Mesendoderm (in vitro differentiated cells): ENCODE measurements at regions not wholly inside any gene's neighbourhood (a gene's known extent, or its start where the extent isn't known, plus 50 kb on each side); places are given as distances from the start of the nearest gene placed in this dataset.

Source experiments
- DNase-seq: peaks from one replicate; pipeline ENCODE4 v3.0.0; 2013
- H2AK5ac ChIP-seq: 2 replicates; pipeline ENCODE4 v1.6.1; 2013; ENCODE audit warnings: low read length, inconsistent platforms
- H2BK120ac ChIP-seq: 2 replicates; pipeline ENCODE4 v1.6.1; 2013; ENCODE audit warnings: low read depth, mild to moderate bottlenecking, low read length, moderate library complexity, mixed read lengths
- H2BK15ac ChIP-seq: replicated peaks from 2 replicates; pipeline ENCODE4 v1.6.1; 2013; ENCODE audit warnings: low read depth, mild to moderate bottlenecking, moderate library complexity
- H2BK5ac ChIP-seq: 2 replicates; pipeline ENCODE4 v1.6.1; 2013; ENCODE audit warnings: low read length, inconsistent platforms
- H3K18ac ChIP-seq: 2 replicates; pipeline ENCODE4 v1.6.1; 2013; ENCODE audit warnings: mild to moderate bottlenecking, low read length, mixed read lengths
- H3K23ac ChIP-seq: one replicate; pipeline ENCODE4 v1.6.1; 2013; ENCODE audit warnings: low read length
- H3K27ac ChIP-seq: 2 replicates; pipeline ENCODE4 v1.5.1; 2013; ENCODE audit warnings: low read depth, mild to moderate bottlenecking, inconsistent platforms, low read length, moderate library complexity
- H3K27me3 ChIP-seq: 2 replicates; pipeline ENCODE4 v1.6.1; 2013; ENCODE audit warnings: low read length, control low read depth, mild to moderate bottlenecking, inconsistent platforms; ENCODE audit not compliant: insufficient read depth, poor library complexity
- H3K36me3 ChIP-seq: 2 replicates; pipeline ENCODE4 v1.6.1; 2013; ENCODE audit warnings: low read length, inconsistent platforms; ENCODE audit not compliant: control insufficient read depth, insufficient read depth
- H3K4ac ChIP-seq: one replicate; pipeline ENCODE4 v1.6.1; 2013; ENCODE audit warnings: low read depth, mild to moderate bottlenecking, low read length, moderate library complexity
- H3K4me1 ChIP-seq: 2 replicates; pipeline ENCODE4 v1.6.1; 2013; ENCODE audit warnings: low read depth, low read length, inconsistent platforms; ENCODE audit not compliant: control insufficient read depth
- H3K4me2 ChIP-seq: 2 replicates; pipeline ENCODE4 v1.6.1; 2013; ENCODE audit warnings: low read length
- H3K4me3 ChIP-seq: 2 replicates; pipeline ENCODE4 v1.5.1; 2013; ENCODE audit warnings: mild to moderate bottlenecking, low read length
- H3K56ac ChIP-seq: one replicate; pipeline ENCODE4 v1.6.1; 2013; ENCODE audit warnings: low read length
- H3K79me1 ChIP-seq: 2 replicates; pipeline ENCODE4 v1.6.1; 2013; ENCODE audit warnings: low read length, inconsistent platforms
- H3K79me2 ChIP-seq: 2 replicates; pipeline ENCODE4 v1.6.1; 2013; ENCODE audit warnings: mild to moderate bottlenecking, low read length; ENCODE audit not compliant: control insufficient read depth, insufficient read depth
- H3K9ac ChIP-seq: 2 replicates; pipeline ENCODE4 v1.6.1; 2013; ENCODE audit warnings: low read length, inconsistent platforms
- H4K5ac ChIP-seq: one replicate; pipeline ENCODE4 v1.6.1; 2013; ENCODE audit warnings: low read length
- H4K8ac ChIP-seq: one replicate; pipeline ENCODE4 v1.6.1; 2013; ENCODE audit warnings: low read depth, mild to moderate bottlenecking, control low read depth, low read length, moderate library complexity
- WGBS: extraction: QIAGEN DNeasy Blood & Tissue Kit; methylation state at CpG from one replicate; pipeline ENCODE4 v1.1.7; 2013; ENCODE audit warnings: low lambda C conversion rate, missing lambda C conversion rate; ENCODE audit not compliant: insufficient coverage; ENCODE audit errors: extremely low coverage; 5-methylcytosine and 5-hydroxymethylcytosine counted together

DNA sequence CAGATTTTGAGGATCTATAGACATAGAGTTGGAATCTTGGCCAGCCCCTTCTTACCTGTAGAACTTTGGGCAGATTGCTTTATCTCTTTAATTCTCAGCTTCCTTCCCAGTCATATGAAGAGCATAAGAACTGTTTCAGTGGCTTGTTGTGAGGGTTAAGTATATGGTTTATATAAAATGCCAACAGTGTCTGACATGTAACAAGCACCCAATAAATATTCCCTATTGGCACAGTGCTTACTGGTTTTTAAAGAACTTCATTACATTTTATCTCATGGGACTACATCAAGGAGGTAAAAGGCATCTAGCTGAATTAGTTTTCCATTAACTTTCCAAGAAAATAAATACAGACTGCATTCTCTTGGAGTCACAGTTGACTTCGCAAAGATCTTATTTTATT, 106.7 kb upstream of the LIMCH1 start:
- Histone ChIP-seq H3K79me1 (no peaks in the 10 kb centered on the region), H3K56ac (no peak overlapping the region), H3K4me1 (peaks cover 7% of the 10 kb centered on the region), H3K36me3 (no peaks in the 10 kb centered on the region), H4K8ac (no peak overlapping the region), H3K23ac (no peak overlapping the region), H2BK120ac (no peak overlapping the region), H4K5ac (no peak overlapping the region), H3K27ac (no peak overlapping the region), H3K79me2 (no peaks in the 10 kb centered on the region), H3K27me3 (no peaks in the 10 kb centered on the region), H2BK5ac (no peak overlapping the region), H3K4ac (no peak overlapping the region), H3K9ac (no peak overlapping the region), H2AK5ac (no peak overlapping the region), H2BK15ac (no peak overlapping the region), H3K18ac (no peak overlapping the region), H3K4me3 (no peak overlapping the region), H3K4me2 (no peak overlapping the region)
- no CpG with 5 or more reads among the region's 1 CpG for WGBS
- DNase-seq, result no peak

DNA sequence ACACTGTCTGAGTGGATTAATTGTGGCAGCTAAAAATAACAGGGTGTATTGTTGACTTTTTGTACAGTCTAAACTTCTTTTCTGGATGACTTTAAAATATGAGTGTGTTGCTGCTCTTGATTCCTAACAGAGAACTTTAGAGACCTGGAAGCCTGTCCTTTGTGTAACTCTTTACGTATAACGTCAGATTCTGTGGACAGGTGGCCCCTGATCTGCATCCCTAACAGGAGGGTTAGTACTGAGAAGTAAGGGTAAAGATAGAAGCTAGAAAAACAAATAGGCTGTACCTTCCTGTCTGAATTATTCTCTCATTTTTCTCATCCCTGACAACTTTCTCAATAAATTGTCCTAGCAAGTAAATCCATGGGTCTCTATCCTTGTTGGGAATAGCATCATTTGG, 105.7 kb upstream of the LIMCH1 start:
- no CpG with 5 or more reads among the region's 2 CpGs for WGBS
- peak overlapping the region; percentile 65 for H2BK5ac ChIP-seq
- H2BK15ac ChIP-seq, result peak overlapping the region; percentile 20
- no peak overlapping the region for H3K23ac ChIP-seq
- H3K4me1 ChIP-seq, result peaks cover 7% of the 10 kb centered on the region
- H3K36me3 ChIP-seq, result no peaks in the 10 kb centered on the region
- H3K18ac ChIP-seq, result peak overlapping the region; percentile 78
- H3K79me1 ChIP-seq, result no peaks in the 10 kb centered on the region
- no peaks in the 10 kb centered on the region for H3K79me2 ChIP-seq
- no peak overlapping the region for H3K56ac ChIP-seq
- H3K27ac ChIP-seq, result peak overlapping the region; percentile 17
- no peak overlapping the region for H3K4ac ChIP-seq
- no peak overlapping the region for H3K9ac ChIP-seq
- H2BK120ac ChIP-seq, result no peak overlapping the region
- no peak overlapping the region for H3K4me2 ChIP-seq
- H3K27me3 ChIP-seq, result no peaks in the 10 kb centered on the region
- no peak overlapping the region for H3K4me3 ChIP-seq
- H2AK5ac ChIP-seq, result no peak overlapping the region
- H4K5ac ChIP-seq, result no peak overlapping the region
- no peak for DNase-seq
- no peak overlapping the region for H4K8ac ChIP-seq

DNA sequence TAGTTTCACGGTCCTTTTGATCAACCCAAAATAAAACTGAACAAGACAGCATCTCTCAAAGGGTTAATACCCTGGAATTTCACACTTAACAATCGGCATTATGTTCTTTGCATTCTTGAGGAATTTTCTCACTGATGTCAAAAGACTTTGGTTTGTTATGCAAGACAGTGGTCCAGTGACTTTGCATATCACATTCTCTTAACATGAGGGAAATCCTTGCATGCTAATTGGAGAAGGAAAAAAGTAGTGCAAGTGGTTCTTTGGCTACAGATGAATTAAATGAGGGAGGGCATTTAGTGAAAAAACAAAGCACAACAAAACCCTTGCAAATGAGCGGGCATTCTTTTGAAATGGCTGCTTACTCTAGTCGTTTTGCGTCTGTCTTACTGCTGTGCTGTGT, 105.1 kb upstream of the LIMCH1 start:
- Histone ChIP-seq H3K56ac (no peak overlapping the region), H2AK5ac (no peak overlapping the region), H2BK15ac (no peak overlapping the region), H3K9ac (no peak overlapping the region), H4K5ac (no peak overlapping the region), H3K27ac (no peak overlapping the region), H4K8ac (no peak overlapping the region), H3K18ac (peak overlapping the region; percentile 42), H3K79me2 (no peaks in the 10 kb centered on the region), H3K27me3 (no peaks in the 10 kb centered on the region), H2BK5ac (no peak overlapping the region), H3K4me2 (no peak overlapping the region), H3K23ac (no peak overlapping the region), H3K4me3 (no peak overlapping the region), H2BK120ac (peak overlapping the region; percentile 96), H3K4ac (no peak overlapping the region), H3K79me1 (no peaks in the 10 kb centered on the region), H3K4me1 (peaks cover 7% of the 10 kb centered on the region), H3K36me3 (no peaks in the 10 kb centered on the region)
- WGBS, result no CpG with 5 or more reads among the region's 5 CpGs
- peak; percentile 99 for DNase-seq

DNA sequence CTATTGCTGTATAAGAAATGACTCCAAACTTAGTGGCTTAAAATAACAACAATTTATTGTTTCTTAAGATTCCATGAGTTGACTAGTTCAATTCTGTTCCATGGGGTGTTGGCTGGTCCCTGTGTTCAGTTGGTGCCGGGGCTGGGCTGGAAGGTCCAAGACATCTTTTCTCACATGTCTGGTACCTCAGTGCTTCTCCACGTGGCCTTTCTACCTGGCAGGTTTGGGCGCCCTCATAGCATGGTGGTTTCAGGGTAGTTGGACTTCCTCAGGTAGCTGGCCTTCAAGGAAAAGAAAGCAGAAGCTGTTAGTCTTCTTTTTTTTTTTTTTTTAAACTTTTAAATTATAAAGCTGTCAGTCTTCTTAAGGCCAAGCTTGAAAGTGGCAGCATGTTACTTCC, 104.6 kb upstream of the LIMCH1 start:
- WGBS, result no CpG with 5 or more reads among the region's 3 CpGs
- Histone ChIP-seq H3K56ac (peak overlapping the region; percentile 74), H3K79me1 (no peaks in the 10 kb centered on the region), H3K27ac (peak overlapping the region; percentile 81), H2AK5ac (no peak overlapping the region), H2BK5ac (peak overlapping the region; percentile 80), H3K18ac (peak overlapping the region; percentile 42), H2BK120ac (peak overlapping the region; percentile 96), H3K4me3 (no peak overlapping the region), H4K8ac (no peak overlapping the region), H3K4me2 (no peak overlapping the region), H3K23ac (no peak overlapping the region), H3K4me1 (peaks cover 7% of the 10 kb centered on the region), H4K5ac (no peak overlapping the region), H3K36me3 (no peaks in the 10 kb centered on the region), H3K27me3 (no peaks in the 10 kb centered on the region), H3K9ac (no peak overlapping the region), H3K79me2 (no peaks in the 10 kb centered on the region), H3K4ac (peak overlapping the region; percentile 88), H2BK15ac (no peak overlapping the region)
- DNase-seq, result no peak

DNA sequence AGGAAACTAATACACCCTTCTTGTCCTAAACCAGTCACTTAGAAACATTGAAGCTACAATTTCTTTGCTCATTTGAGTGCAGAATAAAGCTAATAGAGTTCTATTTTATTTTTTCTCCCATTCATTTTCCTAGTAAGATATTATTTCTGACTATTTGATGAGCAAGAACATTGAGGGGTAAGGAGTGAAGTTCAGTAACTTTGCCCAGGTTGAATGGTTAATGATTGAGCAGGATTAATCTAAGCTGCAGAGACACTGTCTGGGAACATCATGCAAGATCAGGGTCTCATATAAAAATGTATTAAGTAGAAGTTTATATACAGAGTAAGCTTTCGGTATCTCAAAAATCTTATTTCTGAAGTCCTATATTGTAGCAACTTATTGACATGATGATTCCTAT, 102.4 kb upstream of the LIMCH1 start:
- no peak overlapping the region for H3K27ac ChIP-seq
- H3K27me3 ChIP-seq, result no peaks in the 10 kb centered on the region
- H3K4me3 ChIP-seq, result no peak overlapping the region
- no peak overlapping the region for H2AK5ac ChIP-seq
- no peak overlapping the region for H3K4ac ChIP-seq
- H2BK15ac ChIP-seq, result no peak overlapping the region
- no peak overlapping the region for H3K9ac ChIP-seq
- DNase-seq, result no peak
- H4K5ac ChIP-seq, result no peak overlapping the region
- H4K8ac ChIP-seq, result no peak overlapping the region
- no CpG with 5 or more reads among the region's 1 CpG for WGBS
- H3K56ac ChIP-seq, result no peak overlapping the region
- H3K18ac ChIP-seq, result no peak overlapping the region
- H3K4me1 ChIP-seq, result peaks cover 6% of the 10 kb centered on the region
- H3K23ac ChIP-seq, result no peak overlapping the region
- no peak overlapping the region for H2BK120ac ChIP-seq
- no peak overlapping the region for H3K4me2 ChIP-seq
- no peak overlapping the region for H2BK5ac ChIP-seq
- H3K79me2 ChIP-seq, result no peaks in the 10 kb centered on the region
- H3K36me3 ChIP-seq, result no peaks in the 10 kb centered on the region
- H3K79me1 ChIP-seq, result no peaks in the 10 kb centered on the region

DNA sequence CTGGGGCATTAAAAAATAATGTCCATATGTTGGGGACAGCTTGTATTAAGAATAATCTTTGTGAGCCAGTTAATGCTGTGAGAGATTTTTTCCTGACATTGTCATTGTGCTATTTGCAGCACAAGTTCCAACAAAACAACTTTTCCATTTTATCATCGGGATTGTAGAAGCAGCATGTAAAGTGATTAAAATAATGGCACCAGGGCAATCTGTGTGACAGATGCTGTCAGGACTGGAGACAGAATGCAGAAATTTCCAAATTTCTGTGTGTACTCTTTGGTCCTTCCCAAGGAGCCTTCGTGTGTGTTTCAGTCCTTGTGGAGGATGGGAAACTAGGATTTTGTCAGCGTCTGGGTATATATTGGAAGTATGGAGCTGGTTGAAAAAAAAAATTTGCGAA, 101.5 kb upstream of the LIMCH1 start:
- no peak overlapping the region for H3K23ac ChIP-seq
- H3K4me2 ChIP-seq, result no peak overlapping the region
- H3K79me2 ChIP-seq, result no peaks in the 10 kb centered on the region
- no peak overlapping the region for H4K8ac ChIP-seq
- H4K5ac ChIP-seq, result no peak overlapping the region
- no peaks in the 10 kb centered on the region for H3K27me3 ChIP-seq
- no peak overlapping the region for H2BK120ac ChIP-seq
- no peak overlapping the region for H3K56ac ChIP-seq
- H2AK5ac ChIP-seq, result no peak overlapping the region
- H2BK15ac ChIP-seq, result no peak overlapping the region
- no peak overlapping the region for H3K4ac ChIP-seq
- peaks cover 6% of the 10 kb centered on the region for H3K4me1 ChIP-seq
- no CpG with 5 or more reads among the region's 4 CpGs for WGBS
- H3K4me3 ChIP-seq, result no peak overlapping the region
- no peak overlapping the region for H3K27ac ChIP-seq
- no peak overlapping the region for H3K9ac ChIP-seq
- no peaks in the 10 kb centered on the region for H3K36me3 ChIP-seq
- no peaks in the 10 kb centered on the region for H3K79me1 ChIP-seq
- no peak overlapping the region for H2BK5ac ChIP-seq
- DNase-seq, result no peak
- H3K18ac ChIP-seq, result no peak overlapping the region
